ENCODE measurements at regions not wholly inside any gene's neighbourhood (a gene's known extent, or its start where the extent isn't known, plus 50 kb on each side); places are given as distances from the start of the nearest gene placed in this dataset.
"Not testable (repeated sequence)": the region's sequence is repeated elsewhere in the genome, so short reads cannot be mapped to it uniquely, and the experiment has no call there.

DNA sequence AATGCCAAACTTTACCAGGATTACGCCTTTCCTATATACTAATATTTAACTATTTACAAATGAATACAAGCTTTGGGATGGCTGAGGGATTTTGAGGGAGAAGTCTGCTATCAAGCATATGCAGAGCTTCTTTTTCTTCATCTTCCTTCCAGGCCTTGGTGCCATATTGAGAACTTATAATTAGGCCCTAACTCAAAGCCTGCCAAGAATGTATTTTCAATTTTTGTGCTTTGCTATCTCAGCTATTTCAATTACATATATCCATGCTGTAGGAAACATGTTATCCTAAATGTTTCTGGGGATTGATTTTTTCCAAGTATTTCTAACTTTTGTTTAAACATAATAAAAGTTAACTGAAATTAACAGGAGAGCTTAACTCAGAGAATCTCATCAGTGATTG is 425.0 kb upstream of the GRM7 start:
- DNase-seq (ENCODE audit: low read depth), result no peak

DNA sequence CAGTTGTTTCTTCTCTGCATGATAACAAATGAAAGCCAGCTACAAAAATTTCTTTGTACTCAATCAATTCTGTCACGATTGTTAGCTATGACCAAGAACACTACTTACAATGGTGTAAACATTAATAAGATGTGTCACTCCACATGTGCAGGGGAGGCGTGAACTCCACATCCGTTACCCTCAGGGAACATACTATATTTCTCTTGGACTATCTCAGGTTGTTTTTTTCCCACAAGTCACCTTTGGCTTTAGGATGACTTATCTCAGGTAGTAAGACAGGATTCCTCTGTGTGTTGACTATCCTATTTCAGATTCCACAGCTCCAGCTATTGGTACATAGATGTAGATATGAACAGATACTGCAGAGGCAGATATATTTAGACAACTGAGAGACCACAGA is 423.3 kb upstream of the GRM7 start:
- no peak for DNase-seq (ENCODE audit: low read depth)

DNA sequence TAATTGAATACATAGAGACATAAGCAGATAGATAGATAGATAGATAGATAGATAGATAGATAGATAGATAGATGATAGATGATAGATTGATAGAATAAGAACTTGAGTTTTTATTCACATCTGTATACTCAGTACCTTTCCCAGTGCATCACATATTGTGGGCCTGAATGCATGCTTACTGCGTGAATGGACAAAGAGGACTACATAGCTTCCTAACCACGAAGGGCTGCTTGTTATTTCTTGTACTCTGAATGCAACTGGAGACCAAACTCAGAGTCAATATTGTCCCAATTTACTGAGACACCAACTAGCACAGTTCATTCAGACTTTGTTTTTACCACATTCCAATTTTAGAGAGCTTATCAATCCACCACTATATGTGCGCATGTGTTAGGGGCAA is 422.9 kb upstream of the GRM7 start:
- no peak for DNase-seq (ENCODE audit: low read depth)

DNA sequence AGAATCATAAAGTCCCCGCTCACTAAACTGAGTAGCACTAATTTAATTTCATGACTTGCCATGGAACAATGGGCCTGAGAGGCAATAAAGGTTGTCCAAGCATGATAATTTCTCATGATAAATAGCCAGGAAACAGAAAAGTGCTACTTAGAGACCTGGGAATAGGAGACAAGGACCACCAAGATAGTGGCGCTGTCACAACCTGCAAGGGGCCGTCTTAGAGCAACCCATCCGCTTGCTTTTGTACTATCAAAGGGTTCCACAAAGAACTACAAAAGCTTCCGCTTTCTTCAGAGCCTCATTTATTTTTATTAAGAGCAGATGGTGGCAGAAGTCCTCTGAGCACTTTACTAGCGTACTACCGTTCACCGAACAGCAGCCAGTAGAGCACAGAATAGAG is 421.7 kb upstream of the GRM7 start:
- DNase-seq (ENCODE audit: low read depth), result no peak

DNA sequence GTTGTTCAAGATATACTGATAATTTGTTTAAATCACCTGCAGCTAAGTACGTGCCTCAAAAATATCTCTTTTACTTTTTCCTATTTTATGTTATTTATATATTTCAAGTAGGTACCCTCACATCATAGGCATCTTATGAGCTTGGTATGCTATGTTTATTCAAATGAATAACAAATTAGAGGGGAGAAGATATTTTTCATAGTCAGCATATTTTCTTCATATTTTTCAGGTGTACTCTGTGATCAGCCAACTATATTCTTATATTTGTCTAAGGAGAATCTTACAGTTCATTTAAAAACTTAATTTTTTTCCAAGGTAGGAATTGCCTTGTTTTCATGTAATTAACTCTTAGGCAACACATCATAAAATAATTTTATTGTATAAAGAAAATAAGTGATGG is 421.1 kb upstream of the GRM7 start:
- no peak for DNase-seq (ENCODE audit: low read depth)

DNA sequence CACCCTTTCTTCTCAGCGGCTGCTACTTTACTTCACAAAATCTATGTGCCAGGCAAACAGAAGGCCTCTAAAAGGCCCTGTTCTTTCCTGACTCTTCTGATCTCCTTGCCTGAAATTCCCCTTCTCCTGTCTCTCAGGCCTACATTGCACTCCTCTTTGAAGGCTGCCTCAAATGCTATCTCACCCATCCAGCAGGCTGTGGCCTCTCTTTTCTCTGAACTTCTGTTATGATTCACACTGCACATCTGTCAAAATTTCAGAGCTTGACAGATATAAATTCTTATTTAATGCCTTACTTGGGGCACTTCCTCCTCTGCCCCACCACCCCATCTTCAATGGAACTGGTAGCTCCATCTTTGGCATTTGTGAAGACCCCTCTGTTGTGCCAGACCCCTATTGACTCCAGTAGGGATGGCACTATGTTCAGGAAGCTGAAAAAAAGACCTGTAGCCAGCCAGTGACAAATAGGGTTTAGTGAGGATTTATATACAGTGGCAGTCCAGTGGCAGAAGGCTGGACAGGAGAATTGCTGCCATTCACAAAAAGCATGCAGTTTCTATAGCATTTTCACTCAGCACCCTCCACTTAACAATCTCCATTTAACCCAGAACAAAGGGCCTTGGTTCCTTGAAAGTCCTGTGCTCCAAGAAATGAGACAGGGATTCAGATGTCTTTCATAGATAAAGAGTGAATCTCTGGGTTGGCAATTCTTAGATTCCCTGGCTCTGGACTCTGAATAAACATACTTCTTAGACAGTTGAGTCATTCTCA is 415.8 kb upstream of the GRM7 start:
- DNase-seq (ENCODE audit: low read depth), result no peak

DNA sequence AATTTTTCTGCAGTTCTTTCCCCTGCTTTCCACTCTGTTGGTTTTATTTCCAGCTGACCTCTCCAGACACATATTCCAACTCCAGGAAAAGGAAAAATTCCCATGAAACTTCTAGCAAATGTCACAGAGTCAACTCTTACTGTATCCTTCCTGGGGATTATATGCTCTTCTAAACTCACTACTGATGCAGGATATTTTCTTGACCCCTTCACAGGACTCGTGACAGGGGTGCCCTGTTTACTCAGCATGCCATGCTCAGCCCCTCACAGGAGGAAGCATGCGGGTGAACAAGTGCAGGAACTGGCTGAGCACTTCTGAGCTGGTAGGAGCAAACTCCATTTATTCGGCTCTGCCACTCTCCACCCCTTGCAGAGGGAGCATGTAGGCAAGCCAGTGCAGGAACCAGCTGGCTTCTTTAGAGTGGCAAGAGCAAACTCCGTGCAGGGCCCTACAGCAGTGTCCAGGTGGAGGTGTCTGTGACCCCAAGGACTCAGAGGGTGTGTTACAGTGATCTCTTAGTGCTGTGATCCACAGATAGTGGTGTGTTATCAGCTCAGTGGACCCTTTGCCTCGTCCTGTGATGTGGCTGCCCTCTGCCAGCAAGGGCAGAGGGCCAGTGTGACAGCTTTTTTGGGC is 413.6 kb upstream of the GRM7 start:
- no peak for DNase-seq (ENCODE audit: low read depth)

DNA sequence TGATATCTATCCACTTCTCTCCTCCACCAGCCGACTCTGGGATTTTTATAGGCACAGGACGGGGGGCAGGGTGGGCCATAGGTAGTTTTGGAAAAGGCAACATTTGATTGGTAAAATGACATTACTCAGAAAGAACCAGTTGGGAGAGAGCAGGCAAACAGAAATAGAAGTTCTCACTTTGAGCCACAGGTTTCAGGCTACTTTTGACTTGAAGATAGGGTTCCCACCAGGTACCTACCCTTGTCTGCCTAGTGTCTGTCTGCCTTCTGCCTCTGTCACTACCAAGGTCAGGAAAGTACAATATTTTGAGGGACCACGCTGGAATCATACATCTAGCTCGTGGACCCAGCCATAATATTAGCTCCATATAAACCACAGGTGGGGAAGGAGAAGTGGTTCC is 412.9 kb upstream of the GRM7 start:
- no peak for DNase-seq (ENCODE audit: low read depth)

DNA sequence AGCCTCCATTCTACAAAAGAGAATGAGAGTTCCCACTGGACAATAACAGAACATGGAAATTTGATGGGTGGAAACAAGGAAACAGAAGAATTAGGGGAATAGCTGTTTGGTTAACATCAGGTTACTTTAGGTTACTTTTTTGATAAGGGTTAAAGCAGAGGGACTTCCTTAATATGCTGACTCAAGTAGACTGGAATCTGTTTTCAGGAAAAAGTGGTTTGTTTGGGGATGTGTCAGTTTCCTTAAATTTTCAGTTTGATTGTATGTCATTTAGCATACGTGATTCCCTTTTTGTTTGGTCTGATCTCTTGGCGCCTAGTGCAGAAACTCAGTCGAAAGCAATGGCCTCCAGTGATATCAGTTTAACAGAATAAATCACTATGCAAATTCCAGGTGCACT is 411.8 kb upstream of the GRM7 start:
- DNase-seq (ENCODE audit: low read depth), result no peak

DNA sequence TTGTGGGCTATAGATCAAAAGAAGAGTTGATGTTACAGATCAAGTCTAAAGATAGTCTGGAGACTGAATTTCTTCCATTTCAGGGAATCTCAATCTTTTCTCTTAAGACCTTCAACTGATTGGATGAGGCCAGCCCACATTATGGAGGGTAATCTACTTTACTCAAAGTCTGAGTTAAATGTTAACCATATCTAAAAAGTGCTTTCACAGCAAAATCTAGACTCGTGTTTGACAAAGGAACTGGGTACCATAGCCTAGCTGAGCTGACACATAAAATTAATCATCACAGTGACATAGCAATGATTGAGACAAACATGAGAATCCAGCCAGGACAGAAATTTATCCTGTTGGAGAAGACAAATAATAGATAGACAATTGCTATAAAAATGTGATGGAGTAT is 407.9 kb upstream of the GRM7 start:
- DNase-seq (ENCODE audit: low read depth), result no peak

DNA sequence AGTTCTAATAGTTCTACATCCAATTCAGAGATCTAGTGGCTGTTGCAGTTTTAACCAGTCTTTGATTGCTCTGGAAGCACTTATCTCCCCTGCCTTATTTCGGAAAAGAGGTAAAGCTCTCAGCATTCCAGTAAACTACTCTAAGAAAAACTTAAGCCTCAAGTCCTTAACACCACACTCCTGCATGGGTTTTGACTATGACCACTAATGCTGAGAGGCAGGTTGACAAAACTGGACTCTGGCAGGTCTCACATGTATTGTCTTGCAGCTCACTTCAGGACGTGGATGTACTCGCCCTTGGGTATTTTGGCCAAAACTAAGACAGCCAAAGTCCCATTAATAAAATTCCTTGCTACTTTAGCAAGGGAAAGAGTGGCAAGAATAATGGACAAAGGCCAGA is 405.9 kb upstream of the GRM7 start:
- DNase-seq (ENCODE audit: low read depth), result no peak

DNA sequence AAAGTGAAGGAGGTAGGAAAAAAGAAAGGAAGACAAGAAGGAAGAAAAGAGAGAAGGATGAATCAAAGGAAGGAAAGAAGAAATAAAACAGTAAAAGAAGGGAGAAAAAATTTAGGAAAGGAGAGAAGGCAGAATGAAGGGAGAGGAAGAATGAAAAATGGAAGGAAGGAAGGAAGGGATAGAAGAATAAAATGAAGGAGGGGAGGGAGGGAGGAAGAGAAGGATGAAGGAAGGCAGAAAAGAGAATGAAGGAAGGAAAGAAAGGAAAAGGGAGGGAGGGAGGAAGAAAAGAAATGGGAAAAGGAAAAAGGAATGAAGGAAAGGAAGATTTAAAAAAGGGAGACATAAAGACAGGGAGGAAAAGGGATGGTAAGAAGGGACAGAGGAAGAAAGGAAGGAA is 393.7 kb upstream of the GRM7 start:
- DNase-seq (ENCODE audit: low read depth), result no peak

DNA sequence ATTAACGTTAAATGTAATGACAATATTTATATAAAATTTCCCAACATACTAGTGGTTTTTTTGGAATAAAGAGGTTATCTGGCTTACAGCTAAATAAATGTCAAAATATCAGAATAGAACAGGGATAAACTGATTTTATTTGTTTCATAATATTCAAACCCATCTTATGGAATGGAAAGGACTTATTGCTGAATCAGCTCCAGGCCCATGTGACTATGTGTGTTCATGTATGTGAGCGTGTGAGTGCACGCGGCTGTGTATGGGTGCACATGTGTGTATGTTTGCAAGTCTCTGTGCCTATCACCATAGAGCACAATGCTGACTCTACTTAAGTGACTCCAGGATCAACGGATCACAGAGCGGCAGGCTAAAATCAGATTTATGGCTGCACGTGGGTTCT is 392.3 kb upstream of the GRM7 start:
- no peak for DNase-seq (ENCODE audit: low read depth)

DNA sequence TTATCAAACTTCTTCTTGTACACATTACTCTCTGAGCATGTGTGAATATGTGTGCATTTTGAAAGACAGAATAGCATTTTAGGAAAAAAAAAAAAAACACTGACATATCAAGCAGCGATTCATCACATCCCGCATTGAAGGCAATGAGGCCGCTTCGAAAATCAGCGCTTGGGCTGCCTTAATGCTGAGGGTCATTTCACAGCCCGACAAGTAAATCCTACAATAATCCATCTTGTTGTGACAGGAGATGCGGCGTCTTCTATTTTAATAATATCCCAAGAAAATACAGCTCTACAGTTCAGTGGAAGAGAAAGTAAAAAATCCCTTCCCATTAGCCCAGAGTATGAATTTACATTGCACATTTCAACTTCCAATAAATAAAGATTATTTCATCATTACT is 389.2 kb upstream of the GRM7 start:
- no peak for DNase-seq (ENCODE audit: low read depth)

DNA sequence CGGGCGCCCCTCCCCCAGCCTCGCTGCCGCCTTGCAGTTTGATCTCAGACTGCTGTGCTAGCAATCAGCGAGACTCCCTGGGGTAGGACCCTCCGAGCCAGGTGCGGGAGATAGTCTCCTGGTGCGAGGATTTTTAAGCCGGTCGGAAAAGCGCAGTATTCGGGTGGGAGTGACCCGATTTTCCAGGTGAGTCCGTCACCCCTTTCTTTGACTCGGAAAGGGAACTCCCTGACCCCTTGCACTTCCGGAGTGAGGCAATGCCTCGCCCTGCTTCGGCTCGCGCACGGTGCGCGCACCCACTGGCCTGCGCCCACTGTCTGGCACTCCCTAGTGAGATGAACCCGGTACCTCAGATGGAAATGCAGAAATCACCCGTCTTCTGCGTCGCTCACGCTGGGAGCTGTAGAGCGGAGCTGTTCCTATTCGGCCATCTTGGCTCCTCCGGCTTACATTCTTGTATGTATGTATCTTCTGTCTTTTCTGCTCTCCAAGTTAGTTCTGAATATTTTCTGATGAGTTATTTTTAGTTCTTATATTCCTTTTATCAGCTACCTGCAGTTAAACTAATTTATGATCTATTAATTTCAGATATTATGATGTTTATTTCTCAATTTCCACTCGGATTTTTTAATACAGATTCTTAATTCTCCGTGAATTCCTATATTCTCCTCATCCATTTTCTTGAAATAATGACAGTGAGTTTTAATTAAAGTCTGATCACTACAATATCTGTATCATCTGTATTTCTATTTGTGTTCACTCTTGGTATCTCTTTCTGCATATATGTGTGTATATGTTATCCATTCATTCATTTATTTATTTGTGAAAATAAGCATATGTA is 370.2 kb upstream of the GRM7 start:
- not testable (repeated sequence) for DNase-seq (ENCODE audit: low read depth)

DNA sequence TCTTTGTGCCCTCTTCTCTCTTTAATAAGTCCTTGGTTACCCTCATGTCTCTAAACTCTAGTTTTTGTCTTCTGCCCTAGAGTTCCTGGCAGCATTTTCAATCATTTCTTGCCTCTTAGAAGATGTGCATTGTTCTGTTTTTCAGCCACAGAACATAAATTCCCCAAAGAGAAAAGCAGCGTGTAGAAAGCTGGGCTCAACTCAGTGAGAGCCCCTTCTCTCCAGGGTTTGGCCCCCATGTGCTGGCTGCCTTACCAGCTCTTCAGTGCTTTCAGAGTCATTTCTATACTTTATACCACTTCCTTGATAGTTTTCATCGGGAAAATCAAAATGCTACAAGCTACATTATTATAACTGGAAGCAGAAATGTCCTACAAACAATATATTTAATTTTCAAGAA is 369.1 kb upstream of the GRM7 start:
- no peak for DNase-seq (ENCODE audit: low read depth)

DNA sequence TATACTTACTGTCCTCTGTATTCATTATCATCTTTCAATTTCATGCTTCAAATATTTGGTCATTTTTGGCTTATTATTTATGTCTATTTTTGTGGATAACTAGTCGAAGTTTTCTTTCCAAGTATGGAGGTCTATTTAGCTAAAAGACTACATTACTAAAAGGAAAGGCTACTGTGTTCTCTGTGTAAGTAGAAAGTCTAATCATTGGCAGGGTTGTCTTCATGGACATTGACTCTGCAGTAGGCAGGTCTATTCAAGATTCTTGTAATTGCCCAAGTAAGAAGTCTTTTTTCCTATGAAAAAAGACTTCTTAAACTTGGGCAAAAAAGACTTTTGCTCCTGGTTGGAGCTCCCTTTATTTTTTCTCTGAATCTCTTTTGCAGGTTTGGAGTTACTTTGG is 368.6 kb upstream of the GRM7 start:
- no peak for DNase-seq (ENCODE audit: low read depth)

DNA sequence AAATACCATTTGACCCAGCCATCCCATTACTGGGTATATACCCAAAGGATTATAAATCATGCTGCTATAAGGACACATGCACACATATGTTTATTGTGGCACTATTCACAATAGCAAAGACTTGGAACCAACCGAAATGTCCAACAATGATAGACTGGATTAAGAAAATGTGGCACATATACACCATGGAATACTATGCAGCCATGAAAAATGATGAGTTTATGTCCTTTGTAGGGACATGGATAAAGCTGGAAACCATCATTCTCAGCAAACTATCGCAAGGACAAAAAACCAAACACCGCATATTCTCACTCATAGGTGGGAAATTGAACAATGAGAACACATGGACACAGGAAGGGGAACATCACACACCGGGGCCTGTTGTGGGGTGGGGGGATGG is 362.0 kb upstream of the GRM7 start:
- DNase-seq (ENCODE audit: low read depth), result not testable (repeated sequence)

DNA sequence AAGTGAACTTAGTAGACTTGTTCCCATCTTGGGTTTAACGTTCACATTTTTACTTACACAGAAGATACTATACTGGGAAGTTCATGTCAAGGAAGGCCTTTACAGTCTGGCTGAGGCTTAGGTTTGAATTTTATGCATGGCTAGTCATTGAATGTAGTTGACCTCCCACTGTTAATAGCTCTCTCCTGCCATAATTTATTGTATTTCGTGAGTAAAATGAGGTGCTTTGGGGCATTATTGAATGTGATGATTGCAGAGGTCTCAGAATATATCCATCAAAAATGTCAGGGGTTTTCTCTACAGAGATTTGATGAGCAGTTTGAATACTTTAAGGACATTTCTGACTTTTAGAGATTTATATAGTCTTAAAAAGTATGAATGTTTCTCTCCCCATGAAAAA is 356.6 kb upstream of the GRM7 start:
- no peak for DNase-seq (ENCODE audit: low read depth)

DNA sequence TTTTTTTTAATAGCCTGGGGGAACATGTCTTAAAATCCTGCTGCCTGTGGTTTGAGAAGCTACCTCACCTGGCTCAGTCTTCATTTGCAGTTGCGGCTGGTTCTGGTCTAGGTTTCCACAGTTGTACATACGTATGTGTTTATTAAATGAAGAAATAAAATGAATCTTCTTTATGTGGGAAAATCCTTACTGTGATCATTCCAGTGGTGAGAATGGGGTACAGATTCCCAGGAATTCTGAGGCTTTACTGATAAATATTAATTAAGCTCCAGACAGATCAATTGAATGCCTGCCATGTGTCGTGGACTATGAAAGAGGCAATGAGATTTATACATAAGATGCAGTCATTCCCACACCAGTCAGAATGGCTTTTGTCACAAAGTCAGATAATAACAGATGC is 356.1 kb upstream of the GRM7 start:
- DNase-seq (ENCODE audit: low read depth), result no peak

DNA sequence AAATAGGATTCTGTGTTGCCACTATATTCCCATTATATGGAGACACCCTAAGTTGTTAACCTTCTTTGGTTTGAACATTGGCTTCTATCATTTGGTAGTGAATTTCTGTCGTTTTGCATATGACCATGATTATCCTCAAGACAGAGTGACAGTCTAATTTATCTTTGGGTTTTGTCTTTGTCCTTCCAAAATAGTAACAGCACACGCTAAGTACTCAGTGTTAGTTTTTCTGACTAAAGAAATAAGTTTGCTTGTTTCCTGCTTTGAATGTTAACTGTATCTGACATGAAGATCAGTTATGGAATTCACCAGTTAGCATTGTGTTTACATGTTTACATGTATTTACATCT is 352.5 kb upstream of the GRM7 start:
- DNase-seq (ENCODE audit: low read depth), result no peak

DNA sequence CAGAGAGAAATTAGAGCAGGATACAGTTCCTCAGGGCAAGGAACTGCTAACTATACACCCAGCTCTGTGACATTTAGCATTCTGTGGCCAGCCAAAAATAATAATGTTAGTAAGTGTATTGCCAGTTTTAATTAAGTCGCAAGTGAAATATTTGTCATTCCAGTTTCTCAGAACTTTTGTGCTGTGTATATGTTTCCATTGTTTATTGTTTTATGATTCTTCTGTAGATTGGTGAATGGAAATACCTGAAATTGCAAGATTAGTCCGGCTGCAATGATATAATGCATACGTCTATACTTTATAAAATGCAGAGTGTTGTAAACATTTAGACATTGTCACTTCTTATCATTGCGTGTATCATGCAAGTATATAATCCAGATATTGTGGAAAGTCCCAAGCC is 351.3 kb upstream of the GRM7 start:
- no peak for DNase-seq (ENCODE audit: low read depth)

DNA sequence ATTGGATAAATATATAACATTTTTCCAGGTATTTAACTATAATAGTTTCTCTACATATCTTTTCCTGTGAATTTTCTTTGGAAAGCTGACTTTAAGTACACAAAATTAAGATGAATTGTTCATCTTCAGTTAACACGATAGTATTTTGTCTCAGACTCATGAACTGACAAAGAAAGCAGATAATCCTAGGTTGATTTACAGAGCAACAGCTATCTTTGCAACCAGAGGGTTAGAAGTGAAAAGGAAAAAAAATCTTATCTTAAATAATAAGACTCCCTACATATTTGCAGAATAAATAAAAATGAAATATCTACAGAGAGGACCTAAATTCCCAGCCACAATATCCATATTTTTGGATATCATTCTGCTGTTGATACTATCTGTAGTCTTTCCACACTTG is 350.2 kb upstream of the GRM7 start:
- DNase-seq (ENCODE audit: low read depth), result no peak

All from amniotic epithelial cell (primary cell).